GM18505 (cell line): ENCODE measurements at regions not wholly inside any gene's neighbourhood (a gene's known extent, or its start where the extent isn't known, plus 50 kb on each side); places are given as distances from the start of the nearest gene placed in this dataset.

Experiments
- ATAC-seq: cut with Tn5 transposase; IDR thresholded peaks from one replicate; pipeline ENCODE4 v1.9.1; 2021; ENCODE audit not compliant: unreplicated experiment
- POLR2A ChIP-seq: IDR thresholded peaks from 4 replicates; pipeline ENCODE4 v1.6.1; 2011; ENCODE audit warnings: borderline replicate concordance; ENCODE audit not compliant: insufficient read depth, insufficient read length; ENCODE audit errors: extremely low read depth

DNA sequence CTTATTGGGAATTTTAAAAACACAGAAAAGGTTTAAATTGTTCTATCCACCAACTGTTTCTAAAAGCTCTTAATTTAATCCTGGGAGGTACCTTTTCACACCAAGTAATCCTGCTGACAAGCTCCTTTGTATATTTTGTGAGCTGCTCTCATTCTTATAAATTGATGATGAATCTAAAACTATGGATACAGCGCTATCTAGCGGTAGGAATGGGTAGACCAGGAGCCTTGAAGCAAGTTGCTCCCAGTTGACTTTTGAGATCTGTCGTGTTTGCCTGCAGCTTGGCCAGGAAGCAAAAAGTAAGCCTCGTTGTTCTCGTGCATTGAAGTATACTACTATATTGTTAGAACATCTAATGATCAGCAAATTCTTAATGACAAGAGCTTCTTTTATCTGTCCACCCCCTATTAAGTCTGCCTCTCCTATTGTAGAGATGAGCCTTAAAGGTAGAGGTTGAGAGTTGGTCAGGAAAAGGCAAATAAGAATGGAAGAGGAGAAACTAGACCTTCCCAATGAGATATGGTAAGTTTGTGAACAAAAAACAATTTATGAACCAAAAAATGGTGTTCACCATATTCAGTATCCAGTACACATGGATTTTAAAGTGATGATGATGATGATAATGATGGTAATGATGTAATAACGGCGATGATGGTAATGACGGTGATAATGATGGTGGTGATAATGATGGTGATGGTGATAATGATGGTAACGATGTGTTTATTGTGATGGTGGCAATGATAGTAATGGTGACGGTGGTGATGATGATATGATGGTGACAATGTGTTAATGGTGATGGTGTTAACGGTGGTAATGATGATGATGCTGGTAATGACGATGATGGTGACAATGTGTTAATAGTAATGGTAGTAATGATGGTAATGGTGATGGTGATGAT lies 212.1 kb upstream of the NCKAP5 start:
- no peak for TF ChIP-seq POLR2A
- ATAC-seq = peak; percentile 61

- no peak for ATAC-seq
- TF ChIP-seq POLR2A = no peak
Observed at GRCh38 chr2:133780997-133781513, 212.8 kb upstream of the NCKAP5 start.

DNA sequence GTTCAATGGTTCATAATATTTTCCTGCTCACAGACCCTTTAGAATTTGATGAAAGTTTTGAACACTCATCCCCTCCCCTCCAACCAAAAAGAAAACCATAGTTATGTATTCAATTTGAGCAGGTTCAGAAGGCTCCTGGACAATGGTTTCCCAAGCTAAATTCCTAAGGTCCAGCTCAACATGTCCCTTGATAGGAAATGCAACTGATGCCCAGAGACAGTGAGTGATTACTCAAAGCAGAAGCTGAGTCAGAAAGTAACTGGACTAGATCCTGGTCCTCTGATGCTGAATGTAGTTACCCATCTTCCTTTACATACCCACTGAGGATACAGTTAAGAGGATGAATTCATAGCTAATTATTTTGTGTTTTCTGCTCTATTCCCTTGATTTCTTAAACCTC lies 218.9 kb upstream of the NCKAP5 start:
- no peak for ATAC-seq
- TF ChIP-seq POLR2A = no peak

DNA sequence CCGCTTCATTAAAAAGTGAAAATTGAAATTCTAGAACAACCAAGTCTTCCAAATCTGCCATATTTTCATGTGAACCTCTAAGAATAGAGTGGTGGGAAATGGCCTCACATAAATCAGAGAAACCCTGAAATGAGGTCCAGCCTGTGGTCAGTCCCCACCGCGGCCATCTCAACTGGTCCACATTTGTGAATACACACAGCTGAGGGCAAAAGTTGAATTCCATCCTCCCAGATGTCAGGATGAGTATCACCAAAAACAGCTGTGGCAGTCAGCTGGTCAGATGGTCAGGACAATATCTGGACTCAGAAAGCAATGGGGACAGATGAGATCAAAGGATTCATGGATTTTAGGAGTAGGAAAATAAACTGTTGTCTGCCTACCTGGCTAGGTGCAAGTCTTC lies 219.4 kb upstream of the NCKAP5 start:
- TF ChIP-seq POLR2A = no peak
- ATAC-seq = no peak

DNA sequence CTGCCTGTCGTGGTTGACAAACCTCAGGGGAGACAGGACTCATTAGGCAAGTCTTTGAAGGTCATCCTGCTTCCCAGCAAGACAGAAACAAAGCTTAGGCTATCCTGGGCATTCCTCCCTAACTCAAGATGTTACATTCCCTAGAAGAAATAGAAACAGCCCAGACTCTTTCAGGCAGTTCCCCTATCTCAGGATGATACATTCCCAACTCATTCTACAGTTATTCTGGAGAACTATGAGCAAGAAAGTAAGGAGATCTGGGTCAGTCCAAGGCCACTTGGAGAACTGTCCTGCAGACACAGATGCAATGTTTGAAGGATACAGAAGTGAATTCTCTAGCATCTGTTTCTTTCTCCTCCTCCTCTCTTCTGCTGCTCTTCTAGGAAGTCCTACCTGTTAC lies 220.1 kb upstream of the NCKAP5 start:
- TF ChIP-seq POLR2A = no peak
- no peak for ATAC-seq

- no peak for TF ChIP-seq POLR2A
- no peak for ATAC-seq
Observed at GRCh38 chr2:133789743-133790142, 221.5 kb upstream of the NCKAP5 start.

DNA sequence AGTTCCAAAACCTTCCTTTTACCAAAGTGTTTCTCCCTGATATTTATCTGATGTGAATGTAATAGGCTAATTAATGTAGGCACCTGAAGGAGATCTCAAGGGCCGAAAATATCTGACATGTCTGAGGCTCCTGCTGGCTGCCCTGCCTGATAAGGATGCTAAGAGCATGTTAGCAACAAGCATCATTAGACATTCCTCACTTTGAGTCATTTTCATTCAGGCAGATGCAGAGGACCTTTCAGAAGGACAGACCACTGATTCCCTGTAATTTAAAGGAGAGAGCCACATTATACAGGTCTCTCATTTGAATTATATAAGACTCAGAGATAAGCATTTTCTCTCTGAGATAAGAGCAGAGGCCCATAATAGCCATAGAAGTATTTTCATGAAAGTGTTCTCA lies 222.4 kb upstream of the NCKAP5 start:
- ATAC-seq = no peak
- no peak for TF ChIP-seq POLR2A

- TF ChIP-seq POLR2A = no peak
- no peak for ATAC-seq
Observed at GRCh38 chr2:133791191-133791590, 222.9 kb upstream of the NCKAP5 start.

- TF ChIP-seq POLR2A = no peak
- no peak for ATAC-seq
Observed at GRCh38 chr2:133792223-133792622, 224.0 kb upstream of the NCKAP5 start.

DNA sequence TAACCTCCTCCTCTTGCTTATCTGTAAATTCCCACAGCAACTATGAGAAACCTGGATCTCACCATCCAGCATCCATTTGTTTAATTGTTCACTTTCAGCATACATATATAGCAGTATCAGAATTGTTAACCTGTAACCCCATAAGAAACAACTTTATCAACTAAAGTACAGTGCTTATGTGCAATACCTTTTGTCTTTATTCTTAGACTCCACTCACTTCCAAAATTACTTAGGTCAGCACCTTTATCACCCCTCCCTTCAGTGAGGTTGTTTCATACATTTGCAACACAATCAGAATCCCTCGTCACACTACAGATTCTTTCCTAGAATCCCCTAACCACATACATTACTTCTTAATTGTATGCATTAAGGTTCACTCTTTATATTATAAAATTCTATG lies 225.9 kb upstream of the NCKAP5 start:
- no peak for TF ChIP-seq POLR2A
- no peak for ATAC-seq

GRCh38 chr2:133801946-133802345 lies 233.7 kb upstream of the NCKAP5 start:
- no peak for ATAC-seq
- TF ChIP-seq POLR2A = no peak

GRCh38 chr2:133802409-133803039 lies 234.3 kb upstream of the NCKAP5 start:
- TF ChIP-seq POLR2A = no peak
- ATAC-seq = no peak

DNA sequence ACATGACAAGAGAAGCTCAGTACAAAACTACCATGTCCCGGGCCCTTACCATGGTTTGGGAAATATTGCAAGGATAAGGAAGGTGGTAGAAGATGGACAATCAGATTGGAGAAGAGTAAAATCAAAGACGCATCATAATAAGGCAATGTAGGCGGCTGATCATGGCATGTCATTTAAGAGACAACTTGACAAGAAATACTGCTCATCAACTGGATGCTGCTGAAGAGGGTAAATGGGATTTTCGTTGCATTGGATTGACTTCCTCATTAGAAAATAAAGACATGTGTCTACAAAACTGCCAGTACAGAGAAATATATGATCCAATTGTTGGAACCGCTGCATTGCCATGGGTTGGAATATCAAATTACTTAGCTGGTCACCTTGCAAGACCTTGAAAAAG lies 238.3 kb upstream of the NCKAP5 start:
- ATAC-seq = no peak

GRCh38 chr2:133809485-133809884 lies 241.2 kb upstream of the NCKAP5 start:
- TF ChIP-seq POLR2A = no peak
- no peak for ATAC-seq

More for the DNA sequence above, 238.3 kb upstream of the NCKAP5 start:
- TF ChIP-seq POLR2A = no peak
